ENCODE measurements at regions not wholly inside any gene's neighbourhood (a gene's known extent, or its start where the extent isn't known, plus 50 kb on each side); places are given as distances from the start of the nearest gene placed in this dataset.

GRCh38 chr12:114945351-114945750, 261.4 kb upstream of the TBX3 start:
- H3K9me3 ChIP-seq, result no peaks in the 10 kb centered on the region
- 62% methylated on average over 2 of the region's 2 CpGs for WGBS (ENCODE audit: insufficient coverage, low coverage, low lambda C conversion rate, missing lambda C conversion rate)
- peaks cover 0 to 12% (median 4%) of the 10 kb centered on the region in 4 donors for H3K4me1 ChIP-seq
- no peak overlapping the region for H3K27ac ChIP-seq
- TF ChIP-seq CTCF (IDR thresholded peaks at IDR 0.05), result no peak
- intact Hi-C loops (cut with DNase I), result no loop called here
- H3K27me3 ChIP-seq, result no peaks in the 10 kb centered on the region
- no peak overlapping the region for H3K4me3 ChIP-seq
- DNase-seq (no peak), ATAC-seq (no peak)
- no peaks in the 10 kb centered on the region for H3K36me3 ChIP-seq

GRCh38 chr12:114944736-114945135, 260.8 kb upstream of the TBX3 start:
- peak; percentile 85 to 90 (median 88) for ATAC-seq
- Histone ChIP-seq H3K27me3 (no peaks in the 10 kb centered on the region), H3K27ac (peak overlapping the region in 1 of 3 donors; percentile 37), H3K4me1 (peaks cover 0 to 12% (median 4%) of the 10 kb centered on the region in 4 donors), H3K9me3 (no peaks in the 10 kb centered on the region), H3K4me3 (no peak overlapping the region), H3K36me3 (no peaks in the 10 kb centered on the region)
- intact Hi-C loops (cut with DNase I), result no loop called here
- TF ChIP-seq CTCF (IDR thresholded peaks at IDR 0.05), result no peak
- TF ChIP-seq POLR2A (IDR thresholded peaks at IDR 0.05), result no peak
- no peak for DNase-seq
- WGBS (ENCODE audit: insufficient coverage, low coverage, low lambda C conversion rate, missing lambda C conversion rate), result 40% methylated on average over 4 of the region's 4 CpGs

GRCh38 chr12:114943601-114944000, 259.6 kb upstream of the TBX3 start:
- no peak for DNase-seq
- no peak for ATAC-seq
- Histone ChIP-seq H3K9me3 (no peaks in the 10 kb centered on the region), H3K36me3 (no peaks in the 10 kb centered on the region), H3K27ac (no peak overlapping the region), H3K4me3 (no peak overlapping the region), H3K4me1 (peaks cover 0 to 12% (median 4%) of the 10 kb centered on the region in 4 donors), H3K27me3 (no peaks in the 10 kb centered on the region)
- intact Hi-C loops (cut with DNase I), result no loop called here
- TF ChIP-seq CTCF (IDR thresholded peaks at IDR 0.05), result no peak
- TF ChIP-seq POLR2A (IDR thresholded peaks at IDR 0.05), result no peak
- WGBS (ENCODE audit: insufficient coverage, low coverage, low lambda C conversion rate, missing lambda C conversion rate), result no CpG with 5 or more reads among the region's 1 CpG

- Histone ChIP-seq H3K9me3 (no peaks in the 10 kb centered on the region), H3K27me3 (no peaks in the 10 kb centered on the region), H3K36me3 (no peaks in the 10 kb centered on the region), H3K4me3 (no peak overlapping the region), H3K27ac (no peak overlapping the region), H3K4me1 (no peaks in the 10 kb centered on the region)
- intact Hi-C loops (cut with DNase I), result no loop called here
- 77% methylated on average over 9 of the region's 18 CpGs for WGBS (ENCODE audit: insufficient coverage, low coverage, low lambda C conversion rate, missing lambda C conversion rate)
- DNase-seq, result no peak
- TF ChIP-seq CTCF (IDR thresholded peaks at IDR 0.05) (no peak), POLR2A (IDR thresholded peaks at IDR 0.05) (no peak)
- ATAC-seq, result no peak
These were observed 254.7 kb upstream of the TBX3 start for GRCh38 chr12:114938487-114939210.
